ENCODE measurements at regions not wholly inside any gene's neighbourhood (a gene's known extent, or its start where the extent isn't known, plus 50 kb on each side); places are given as distances from the start of the nearest gene placed in this dataset.

- TF ChIP-seq NANOG (IDR thresholded peaks at IDR 0.05; ENCODE audit: borderline replicate concordance): no peak
- no peak for TF ChIP-seq CTCF (conservative IDR thresholded peaks at IDR 0.05; ENCODE audit: low read depth in 2 of 2)
- TF ChIP-seq ZNF331 (CRISPR knock-in tag; IDR thresholded peaks at IDR 0.05; ENCODE audit: low read depth): no peak
- no peak for TF ChIP-seq REST (IDR thresholded peaks at IDR 0.05; ENCODE audit: unreplicated experiment)
- TF ChIP-seq POLR2AphosphoS5 (IDR thresholded peaks at IDR 0.05; ENCODE audit: low read depth): no peak
- TF ChIP-seq CREB1 (CRISPR knock-in tag; IDR thresholded peaks at IDR 0.05; ENCODE audit: low read depth): no peak
- no peak for TF ChIP-seq ETS1 (IDR thresholded peaks at IDR 0.05)
- TF ChIP-seq ZNF114 (CRISPR knock-in tag; IDR thresholded peaks at IDR 0.05): no peak
- TF ChIP-seq EZH2 (IDR thresholded peaks at IDR 0.05; ENCODE audit: low read depth, unreplicated experiment): no peak
- TF ChIP-seq EZH2phosphoT487 (IDR thresholded peaks at IDR 0.05; ENCODE audit: unreplicated experiment): no peak
- no peak for TF ChIP-seq JUNB (IDR thresholded peaks at IDR 0.05; ENCODE audit: unreplicated experiment)
- no peak for TF ChIP-seq STAT1 (IDR thresholded peaks at IDR 0.05; ENCODE audit: unreplicated experiment)
These were observed 53.7 kb upstream of the LRRK2 start (continued) for GRCh38 chr12:40171066-40171465.

- no peaks in the 10 kb centered on the region for H4K20me1 ChIP-seq (replicated peaks; ENCODE audit: insufficient read depth)
- Mint-ChIP-seq H3K27ac (no peak overlapping the region), H3K4me1 (no peaks in the 10 kb centered on the region), H3K36me3 (ENCODE audit: low read depth) (peaks cover 3% of the 10 kb centered on the region; the same call in 1 of the 3 replicates), H3K9me3 (peaks cover 21% of the 10 kb centered on the region), H3K27me3 (ENCODE audit: insufficient read depth, low read depth, poor library complexity) (no peaks in the 10 kb centered on the region), H3K4me3 (no peak overlapping the region)
- no peaks in the 10 kb centered on the region for H3K4me1 ChIP-seq (ENCODE audit: insufficient read depth)
- peaks cover 9% of the 10 kb centered on the region; the same call in 1 of the 2 replicates for H3K9me2 ChIP-seq (ENCODE audit: insufficient read depth)
- no peak for ATAC-seq
- DNase-seq (ENCODE audit: low spot score): no peak
- H3F3A ChIP-seq (replicated peaks; ENCODE audit: low read depth): no peaks in the 10 kb centered on the region
- no peak overlapping the region for H3K4me2 ChIP-seq
- H3K27ac ChIP-seq (ENCODE audit: low read depth): no peak overlapping the region
- H3K27me3 ChIP-seq (ENCODE audit: insufficient read depth): no peaks in the 10 kb centered on the region
- H2AFZ ChIP-seq: no peak overlapping the region
- H3K79me2 ChIP-seq (replicated peaks; ENCODE audit: insufficient read depth): no peaks in the 10 kb centered on the region
- 0 out of 2 replicates have a peak, but pooled peaks cover 4% of the 10 kb centered on the region for H3K36me3 ChIP-seq (ENCODE audit: insufficient read depth)
- H3K4me3 ChIP-seq: no peak overlapping the region
- no peak for TF ChIP-seq POLR2AphosphoS5 (IDR thresholded peaks at IDR 0.05; ENCODE audit: low read depth)
- TF ChIP-seq CREB1 (CRISPR knock-in tag; IDR thresholded peaks at IDR 0.05; ENCODE audit: low read depth): no peak
- no peak for TF ChIP-seq REST (IDR thresholded peaks at IDR 0.05; ENCODE audit: unreplicated experiment)
- no peak for TF ChIP-seq STAT1 (IDR thresholded peaks at IDR 0.05; ENCODE audit: unreplicated experiment)
These were observed 54.2 kb upstream of the LRRK2 start for GRCh38 chr12:40170593-40170992.
